ENCODE measurements at regions not wholly inside any gene's neighbourhood (a gene's known extent, or its start where the extent isn't known, plus 50 kb on each side); places are given as distances from the start of the nearest gene placed in this dataset.

- Histone ChIP-seq H3K4me1 (no peaks in the 10 kb centered on the region), H3K9ac (no peak overlapping the region), H3K9me3 (no peaks in the 10 kb centered on the region), H3K4me2 (no peak overlapping the region), H3K4me3 (no peak overlapping the region), H3K27me3 (no peaks in the 10 kb centered on the region), H3K36me3 (no peaks in the 10 kb centered on the region), H4K20me1 (no peaks in the 10 kb centered on the region), H3K27ac (no peak overlapping the region)
- no peak for TF ChIP-seq Cebpa-rat (IDR thresholded peaks at IDR 0.05)
These were observed 1504.5 kb upstream of the PCDH20 start for GRCh38 chr13:62920159-62920558.

GRCh38 chr13:62919491-62919890, 1503.8 kb upstream of the PCDH20 start:
- Histone ChIP-seq H3K4me2 (no peak overlapping the region), H3K27me3 (no peaks in the 10 kb centered on the region), H3K9ac (no peak overlapping the region), H3K27ac (no peak overlapping the region), H3K36me3 (no peaks in the 10 kb centered on the region), H4K20me1 (no peaks in the 10 kb centered on the region), H3K9me3 (no peaks in the 10 kb centered on the region), H3K4me1 (no peaks in the 10 kb centered on the region), H3K4me3 (no peak overlapping the region)
- no peak for TF ChIP-seq Cebpa-rat (IDR thresholded peaks at IDR 0.05)

- Histone ChIP-seq H3K4me3 (no peak overlapping the region), H3K9ac (no peak overlapping the region), H3K36me3 (no peaks in the 10 kb centered on the region), H4K20me1 (no peaks in the 10 kb centered on the region), H3K27ac (no peak overlapping the region), H3K27me3 (no peaks in the 10 kb centered on the region), H3K9me3 (no peaks in the 10 kb centered on the region), H3K4me2 (no peak overlapping the region), H3K4me1 (no peaks in the 10 kb centered on the region)
- TF ChIP-seq Cebpa-rat (IDR thresholded peaks at IDR 0.05), result no peak
These were observed 1495.0 kb upstream of the PCDH20 start for GRCh38 chr13:62910541-62911060.

- Histone ChIP-seq H3K27me3 (no peaks in the 10 kb centered on the region), H3K36me3 (no peaks in the 10 kb centered on the region)
- no peak for TF ChIP-seq Cebpa-rat (IDR thresholded peaks at IDR 0.05)
These were observed 1492.7 kb upstream of the PCDH20 start for GRCh38 chr13:62908321-62908720.

GRCh38 chr13:62906896-62907295, 1491.2 kb upstream of the PCDH20 start:
- H3K36me3 ChIP-seq, result no peaks in the 10 kb centered on the region
- H3K27ac ChIP-seq, result no peak overlapping the region
- no peak overlapping the region for H3K4me3 ChIP-seq
- H3K9me3 ChIP-seq, result no peaks in the 10 kb centered on the region
- no peaks in the 10 kb centered on the region for H4K20me1 ChIP-seq
- no peaks in the 10 kb centered on the region for H3K27me3 ChIP-seq
- no peaks in the 10 kb centered on the region for H3K4me1 ChIP-seq
- no peak overlapping the region for H3K4me2 ChIP-seq
- H3K9ac ChIP-seq, result no peak overlapping the region
- no peak for TF ChIP-seq Cebpa-rat (IDR thresholded peaks at IDR 0.05)

More at GRCh38 chr13:62908321-62908720, 1492.7 kb upstream of the PCDH20 start:
- H4K20me1 ChIP-seq, result no peaks in the 10 kb centered on the region
- H3K9me3 ChIP-seq, result no peaks in the 10 kb centered on the region
- H3K4me3 ChIP-seq, result no peak overlapping the region
- no peak overlapping the region for H3K9ac ChIP-seq
- H3K27ac ChIP-seq, result no peak overlapping the region
- H3K4me1 ChIP-seq, result no peaks in the 10 kb centered on the region
- no peak overlapping the region for H3K4me2 ChIP-seq

GRCh38 chr13:62906469-62906868, 1490.8 kb upstream of the PCDH20 start:
- no peaks in the 10 kb centered on the region for H4K20me1 ChIP-seq
- no peak overlapping the region for H3K9ac ChIP-seq
- no peaks in the 10 kb centered on the region for H3K9me3 ChIP-seq
- H3K4me2 ChIP-seq, result no peak overlapping the region
- no peak for TF ChIP-seq Cebpa-rat (IDR thresholded peaks at IDR 0.05)
- no peaks in the 10 kb centered on the region for H3K36me3 ChIP-seq
- no peak overlapping the region for H3K27ac ChIP-seq
- no peak overlapping the region for H3K4me3 ChIP-seq
- no peaks in the 10 kb centered on the region for H3K4me1 ChIP-seq
- H3K27me3 ChIP-seq, result no peaks in the 10 kb centered on the region

- Histone ChIP-seq H3K4me2 (no peak overlapping the region), H3K4me3 (no peak overlapping the region), H3K27ac (no peak overlapping the region), H3K36me3 (no peaks in the 10 kb centered on the region), H3K4me1 (no peaks in the 10 kb centered on the region), H3K27me3 (no peaks in the 10 kb centered on the region), H3K9ac (no peak overlapping the region), H3K9me3 (no peaks in the 10 kb centered on the region), H4K20me1 (no peaks in the 10 kb centered on the region)
- no peak for TF ChIP-seq Cebpa-rat (IDR thresholded peaks at IDR 0.05)
These were observed 1471.4 kb upstream of the PCDH20 start for GRCh38 chr13:62887046-62887445.

GRCh38 chr13:62879071-62879470, 1463.4 kb upstream of the PCDH20 start:
- Histone ChIP-seq H3K4me1 (no peaks in the 10 kb centered on the region), H3K9ac (no peak overlapping the region), H3K4me2 (no peak overlapping the region), H3K4me3 (no peak overlapping the region), H3K36me3 (no peaks in the 10 kb centered on the region), H3K27ac (no peak overlapping the region), H4K20me1 (no peaks in the 10 kb centered on the region), H3K27me3 (no peaks in the 10 kb centered on the region), H3K9me3 (peaks cover 11% of the 10 kb centered on the region)
- TF ChIP-seq Cebpa-rat (IDR thresholded peaks at IDR 0.05), result no peak

GRCh38 chr13:62875118-62875640, 1459.5 kb upstream of the PCDH20 start:
- H4K20me1 ChIP-seq, result no peaks in the 10 kb centered on the region

GRCh38 chr13:62850331-62850730, 1434.7 kb upstream of the PCDH20 start:
- Histone ChIP-seq H3K4me1 (no peaks in the 10 kb centered on the region), H4K20me1 (no peaks in the 10 kb centered on the region)

More at GRCh38 chr13:62875118-62875640, 1459.5 kb upstream of the PCDH20 start:
- TF ChIP-seq Cebpa-rat (IDR thresholded peaks at IDR 0.05), result no peak
- Histone ChIP-seq H3K4me1 (no peaks in the 10 kb centered on the region), H3K27ac (no peak overlapping the region), H3K36me3 (no peaks in the 10 kb centered on the region), H3K4me3 (no peak overlapping the region), H3K9ac (no peak overlapping the region), H3K4me2 (no peak overlapping the region), H3K9me3 (peaks cover 11% of the 10 kb centered on the region), H3K27me3 (no peaks in the 10 kb centered on the region)

GRCh38 chr13:62847520-62847919, 1431.9 kb upstream of the PCDH20 start:
- Histone ChIP-seq H3K27ac (no peak overlapping the region), H3K36me3 (no peaks in the 10 kb centered on the region), H3K4me1 (no peaks in the 10 kb centered on the region), H3K27me3 (no peaks in the 10 kb centered on the region), H3K4me3 (no peak overlapping the region), H4K20me1 (no peaks in the 10 kb centered on the region), H3K9me3 (no peaks in the 10 kb centered on the region), H3K4me2 (no peak overlapping the region), H3K9ac (no peak overlapping the region)
- no peak for TF ChIP-seq Cebpa-rat (IDR thresholded peaks at IDR 0.05)

More at GRCh38 chr13:62850331-62850730, 1434.7 kb upstream of the PCDH20 start:
- H3K4me3 ChIP-seq, result no peak overlapping the region
- TF ChIP-seq Cebpa-rat (IDR thresholded peaks at IDR 0.05), result no peak
- no peak overlapping the region for H3K9ac ChIP-seq
- no peaks in the 10 kb centered on the region for H3K9me3 ChIP-seq
- H3K36me3 ChIP-seq, result no peaks in the 10 kb centered on the region
- no peaks in the 10 kb centered on the region for H3K27me3 ChIP-seq
- H3K4me2 ChIP-seq, result no peak overlapping the region
- no peak overlapping the region for H3K27ac ChIP-seq

Measured in BLaER1 (cell line).